B cell (primary cell): ENCODE measurements at regions not wholly inside any gene's neighbourhood (a gene's known extent, or its start where the extent isn't known, plus 50 kb on each side); places are given as distances from the start of the nearest gene placed in this dataset.

Experiments
- ATAC-seq: fragments of 200-7000 bp; cut with Tn5 transposase; one replicate; pipeline ENCODE4 v1.10.0; 2021; ENCODE audit warnings: low read depth, mild to moderate bottlenecking, moderate number of reproducible peaks, moderate library complexity
- CTCF ChIA-PET: fragments of 350-600 bp; sonication (Branson Sonifier 250); formaldehyde crosslinking; loops from one replicate; lab custom pipeline; 2021; ENCODE audit warnings: antibody characterized with exemption, inconsistent platforms; lab: Charles Lee
- POLR2A ChIA-PET: fragments of 350-600 bp; sonication (Branson Sonifier 250); formaldehyde crosslinking; loops from one replicate; lab custom pipeline; 2021; ENCODE audit warnings: antibody characterized with exemption; lab: Charles Lee
- DNase-seq: peaks from one replicate; pipeline ENCODE4 v3.0.0; 2013
- H2AFZ ChIP-seq: 2 replicates; pipeline ENCODE4 v1.6.1; 2012; ENCODE audit warnings: mild to moderate bottlenecking, low read depth, low read length; ENCODE audit not compliant: insufficient read depth, poor library complexity, severe bottlenecking
- H3K27ac ChIP-seq, 2 donors: 1 replicate in 1 of 2; 2 replicates in 1 of 2; pipeline ENCODE4 v1.5.1; 2012 to 2013; ENCODE audit warnings: low read length in 2 of 2, mild to moderate bottlenecking in 2 of 2, moderate library complexity in 1 of 2
- H3K27me3 ChIP-seq, 4 experiments: fragments of 200-600 bp in 1 of 4; sonication (generic) in 1 of 4; replicated peaks in 1 of 4; 1 replicate in 2 of 4; 2 replicates in 2 of 4; pipeline versions ENCODE4 v1.6.1 to v1.7.0; 2013 to 2016; ENCODE audit warnings: low read length in 3 of 4, mild to moderate bottlenecking in 2 of 4, mixed read lengths in 1 of 4, moderate library complexity in 1 of 4; ENCODE audit not compliant: insufficient read depth in 4 of 4, control insufficient read depth in 3 of 4; ENCODE audit errors: control extremely low read depth in 1 of 4
- H3K36me3 ChIP-seq, 2 experiments: replicated peaks in 1 of 2; 1 replicate in 1 of 2; 2 replicates in 1 of 2; pipeline versions ENCODE4 v1.6.1 to v1.7.1; 2013; ENCODE audit warnings: low read length in 1 of 2; ENCODE audit not compliant: insufficient read depth in 2 of 2, control insufficient read depth in 1 of 2; ENCODE audit errors: control extremely low read depth in 1 of 2, extremely low read depth in 1 of 2
- H3K4me1 ChIP-seq, 2 donors: fragments of 200-600 bp in 1 of 2; sonication (generic) in 1 of 2; 1 replicate in 1 of 2; 2 replicates in 1 of 2; pipeline versions ENCODE4 v1.5.1 to v1.6.1; 2013 to 2017; ENCODE audit warnings: low read length in 2 of 2; ENCODE audit not compliant: control insufficient read depth in 2 of 2, insufficient read depth in 2 of 2
- H3K4me2 ChIP-seq: replicated peaks from 2 replicates; pipeline ENCODE3; 2012; ENCODE audit warnings: mild to moderate bottlenecking, low read depth, low read length; ENCODE audit not compliant: poor library complexity, severe bottlenecking
- H3K4me3 ChIP-seq, 5 experiments: fragments of 200-600 bp in 1 of 5; sonication (generic) in 1 of 5; 1 replicate in 3 of 5; 2 replicates in 2 of 5; pipeline versions ENCODE4 v1.5.1 to v1.7.0; 2011 to 2016; ENCODE audit warnings: low read length in 4 of 5, mild to moderate bottlenecking in 4 of 5, low read depth in 2 of 5, control low read depth in 1 of 5, moderate library complexity in 1 of 5; ENCODE audit not compliant: insufficient read depth in 1 of 5; ENCODE audit errors: control extremely low read depth in 1 of 5, extremely low read depth in 1 of 5
- H3K79me2 ChIP-seq: fragments of 200-600 bp; sonication (generic); one replicate; pipeline ENCODE4 v1.6.0; 2016; ENCODE audit warnings: low read length; ENCODE audit not compliant: control insufficient read depth, insufficient read depth
- H3K9ac ChIP-seq: fragments of 200-600 bp; sonication (generic); 2 replicates; pipeline ENCODE4 v1.6.1; 2017; ENCODE audit warnings: mild to moderate bottlenecking, low read length, moderate library complexity
- H3K9me3 ChIP-seq, 3 donors: one replicate each; pipeline versions ENCODE4 v1.6.1 to v1.7.1; 2013; ENCODE audit warnings: low read length in 2 of 3; ENCODE audit not compliant: control insufficient read depth in 2 of 3, insufficient read depth in 1 of 3; ENCODE audit errors: control extremely low read depth in 1 of 3
- H4K20me1 ChIP-seq: 2 replicates; pipeline ENCODE4 v1.6.0; 2012; ENCODE audit warnings: mild to moderate bottlenecking, low read length; ENCODE audit not compliant: insufficient read depth, control insufficient read depth, poor library complexity, severe bottlenecking
- H3K27ac Mint-ChIP-seq: one replicate; pipeline ENCODE4 v1.8.0; 2021; ENCODE audit warnings: mixed read lengths
- H3K27me3 Mint-ChIP-seq: one replicate; pipeline ENCODE4 v1.8.0; 2021; ENCODE audit warnings: mixed read lengths
- H3K4me1 Mint-ChIP-seq: one replicate; pipeline ENCODE4 v1.8.0; 2021; ENCODE audit warnings: mixed read lengths
- H3K4me3 Mint-ChIP-seq: one replicate; pipeline ENCODE4 v1.8.0; 2021; ENCODE audit warnings: mixed read lengths
- H3K9me3 Mint-ChIP-seq: one replicate; pipeline ENCODE4 v1.8.0; 2022; ENCODE audit warnings: mixed read lengths; ENCODE audit not compliant: insufficient read depth
- CTCF ChIP-seq: fragments of 200-600 bp; IDR thresholded peaks from one replicate; pipeline ENCODE4 v1.8.0; 2022; ENCODE audit warnings: antibody characterized with exemption, mild to moderate bottlenecking
- EZH2 ChIP-seq: IDR thresholded peaks from 2 replicates; pipeline ENCODE4 v1.6.1; 2012; ENCODE audit warnings: borderline replicate concordance, low read depth, mild to moderate bottlenecking, moderate library complexity, low read length; ENCODE audit not compliant: insufficient read depth, poor library complexity, severe bottlenecking
- WGBS: methylation state at CpG from one replicate; pipeline ENCODE4 v1.1.5; 2013; ENCODE audit warnings: missing lambda C conversion rate; ENCODE audit not compliant: insufficient coverage; 5-methylcytosine and 5-hydroxymethylcytosine counted together
- intact Hi-C: fragments of 100-400 bp; cut with micrococcal nuclease; formaldehyde crosslinking; loops from one replicate; pipeline ENCODE4 v1.10.0; 2022

DNA sequence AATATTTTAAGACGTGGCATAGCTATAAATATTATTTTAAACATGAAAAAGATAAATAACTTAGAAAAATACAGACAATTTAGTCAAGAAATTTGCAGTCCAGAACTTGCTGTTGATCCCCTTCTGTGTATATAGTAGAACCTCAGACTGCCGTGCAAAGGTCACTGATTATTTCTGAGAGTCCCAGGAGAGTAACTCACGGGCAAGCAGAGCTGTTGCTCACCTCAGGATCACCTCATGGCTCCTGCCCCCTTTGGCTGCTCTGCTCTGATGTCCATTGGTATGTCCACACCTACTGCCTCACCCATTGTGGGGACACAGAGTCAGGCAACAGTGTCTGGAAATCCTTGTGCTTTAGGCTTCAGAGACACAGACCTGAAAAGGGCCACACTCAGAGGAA, 392.9 kb upstream of the CELF4 start:
- ChIA-PET POLR2A (no interaction called here), CTCF (no interaction called here)
- Histone ChIP-seq H3K4me3 (no peak overlapping the region), H2AFZ (no peak overlapping the region), H3K9ac (no peak overlapping the region), H3K27ac (no peak overlapping the region), H3K27me3 (no peaks in the 10 kb centered on the region), H3K4me2 (no peak overlapping the region), H3K79me2 (no peaks in the 10 kb centered on the region), H3K36me3 (no peaks in the 10 kb centered on the region), H3K4me1 (no peaks in the 10 kb centered on the region), H3K9me3 (peaks cover 0 to 5% (median 0%) of the 10 kb centered on the region in 3 donors), H4K20me1 (no peaks in the 10 kb centered on the region)
- Mint-ChIP-seq H3K4me3 (no peak overlapping the region), H3K27me3 (no peaks in the 10 kb centered on the region), H3K27ac (no peak overlapping the region), H3K4me1 (no peaks in the 10 kb centered on the region), H3K9me3 (peaks cover 5% of the 10 kb centered on the region)
- intact Hi-C loops: no loop called here
- DNase-seq (no peak), ATAC-seq (no peak)
- no peak for TF ChIP-seq EZH2
- TF ChIP-seq CTCF: no peak
- 86% methylated on average over 2 of the region's 3 CpGs for WGBS

- H3K9ac ChIP-seq: no peak overlapping the region
- ChIA-PET POLR2A (no interaction called here), CTCF (no interaction called here)
- no peaks in the 10 kb centered on the region for H4K20me1 ChIP-seq
- H3K27ac Mint-ChIP-seq: no peak overlapping the region
- 0% methylated on average over 1 of the region's 4 CpGs for WGBS
- no peaks in the 10 kb centered on the region for H3K27me3 Mint-ChIP-seq
- H3K4me1 ChIP-seq: no peaks in the 10 kb centered on the region
- ATAC-seq (no peak), DNase-seq (no peak)
- H3K4me3 Mint-ChIP-seq: no peak overlapping the region
- H3K9me3 ChIP-seq: no peaks in the 10 kb centered on the region
- no peak overlapping the region for H3K27ac ChIP-seq
- H2AFZ ChIP-seq: no peak overlapping the region
- no peak overlapping the region for H3K4me3 ChIP-seq
- H3K9me3 Mint-ChIP-seq: peaks cover 2% of the 10 kb centered on the region
- TF ChIP-seq EZH2: no peak
- no peak for TF ChIP-seq CTCF
- H3K4me1 Mint-ChIP-seq: no peaks in the 10 kb centered on the region
- no peak overlapping the region for H3K4me2 ChIP-seq
- H3K36me3 ChIP-seq: no peaks in the 10 kb centered on the region
- no peaks in the 10 kb centered on the region for H3K27me3 ChIP-seq
- intact Hi-C loops: no loop called here
- H3K79me2 ChIP-seq: no peaks in the 10 kb centered on the region
Measured at GRCh38 chr18:37956902-37957301, 391.3 kb upstream of the CELF4 start.
